Tibial nerve (tissue), 4 donors: ENCODE measurements at regions not wholly inside any gene's neighbourhood (a gene's known extent, or its start where the extent isn't known, plus 50 kb on each side); places are given as distances from the start of the nearest gene placed in this dataset.

Experiments used
- EP300 ChIP-seq, 2 donors: sonication (generic); formaldehyde crosslinking; IDR thresholded peaks; one replicate each; pipeline ENCODE4 v1.6.1; 2017; ENCODE audit warnings: antibody characterized with exemption in 2 of 2, mild to moderate bottlenecking in 1 of 2
- POLR2A ChIP-seq, 2 donors: fragments of 450-650 bp; IDR thresholded peaks; one replicate each; pipeline ENCODE4 v1.6.1; 2017; ENCODE audit warnings: antibody characterized with exemption in 2 of 2, mild to moderate bottlenecking in 2 of 2, moderate library complexity in 2 of 2
- TF ChIP-seq, protein P1 (sequence below), 5 experiments: fragments of 200-600 bp in 3 of 5; fragments of 450-650 bp in 2 of 5; sonication (generic) in 3 of 5; IDR thresholded peaks; one replicate each; pipeline ENCODE4 v1.5.1; 2016 to 2019; ENCODE audit warnings: antibody characterized with exemption in 5 of 5, mild to moderate bottlenecking in 3 of 5, moderate library complexity in 2 of 5

GRCh38 chr10:8365935-8366911, 311.7 kb downstream of the GATA3 start:
- TF ChIP-seq, protein P1, sequence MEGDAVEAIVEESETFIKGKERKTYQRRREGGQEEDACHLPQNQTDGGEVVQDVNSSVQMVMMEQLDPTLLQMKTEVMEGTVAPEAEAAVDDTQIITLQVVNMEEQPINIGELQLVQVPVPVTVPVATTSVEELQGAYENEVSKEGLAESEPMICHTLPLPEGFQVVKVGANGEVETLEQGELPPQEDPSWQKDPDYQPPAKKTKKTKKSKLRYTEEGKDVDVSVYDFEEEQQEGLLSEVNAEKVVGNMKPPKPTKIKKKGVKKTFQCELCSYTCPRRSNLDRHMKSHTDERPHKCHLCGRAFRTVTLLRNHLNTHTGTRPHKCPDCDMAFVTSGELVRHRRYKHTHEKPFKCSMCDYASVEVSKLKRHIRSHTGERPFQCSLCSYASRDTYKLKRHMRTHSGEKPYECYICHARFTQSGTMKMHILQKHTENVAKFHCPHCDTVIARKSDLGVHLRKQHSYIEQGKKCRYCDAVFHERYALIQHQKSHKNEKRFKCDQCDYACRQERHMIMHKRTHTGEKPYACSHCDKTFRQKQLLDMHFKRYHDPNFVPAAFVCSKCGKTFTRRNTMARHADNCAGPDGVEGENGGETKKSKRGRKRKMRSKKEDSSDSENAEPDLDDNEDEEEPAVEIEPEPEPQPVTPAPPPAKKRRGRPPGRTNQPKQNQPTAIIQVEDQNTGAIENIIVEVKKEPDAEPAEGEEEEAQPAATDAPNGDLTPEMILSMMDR (IDR thresholded peaks at IDR 0.05), result no peak
- TF ChIP-seq POLR2A (IDR thresholded peaks at IDR 0.05) (no peak), EP300 (IDR thresholded peaks at IDR 0.05) (no peak)
